ENCODE measurements at regions not wholly inside any gene's neighbourhood (a gene's known extent, or its start where the extent isn't known, plus 50 kb on each side); places are given as distances from the start of the nearest gene placed in this dataset.
"Not testable (repeated sequence)": the region's sequence is repeated elsewhere in the genome, so short reads cannot be mapped to it uniquely, and the experiment has no call there.

- no peak for DNase-seq
These were observed 114.8 kb upstream of the PAXBP1 start for GRCh38 chr21:32886339-32886738.

- no peak for DNase-seq
These were observed 115.5 kb upstream of the PAXBP1 start for GRCh38 chr21:32887026-32887425.

- DNase-seq: no peak
These were observed 117.4 kb upstream of the PAXBP1 start for GRCh38 chr21:32888971-32889370.

GRCh38 chr21:32889596-32889995 lies 118.0 kb upstream of the PAXBP1 start:
- no peak for DNase-seq

GRCh38 chr21:32894321-32894720 lies 122.8 kb upstream of the PAXBP1 start:
- no peak for DNase-seq

- DNase-seq: no peak
These were observed 124.9 kb upstream of the OLIG2 start for GRCh38 chr21:32900814-32901213.

GRCh38 chr21:32907521-32907920 lies 118.2 kb upstream of the OLIG2 start:
- DNase-seq: no peak

- DNase-seq: no peak
These were observed 117.2 kb upstream of the OLIG2 start for GRCh38 chr21:32908534-32908933.

GRCh38 chr21:32909393-32909792 lies 116.3 kb upstream of the OLIG2 start:
- no peak for DNase-seq

GRCh38 chr21:32914424-32915039 lies 111.2 kb upstream of the OLIG2 start:
- DNase-seq: no peak

GRCh38 chr21:32915099-32915498 lies 110.6 kb upstream of the OLIG2 start:
- DNase-seq: no peak

GRCh38 chr21:32916088-32916487 lies 109.6 kb upstream of the OLIG2 start:
- DNase-seq: no peak

GRCh38 chr21:32916522-32917099 lies 109.1 kb upstream of the OLIG2 start:
- no peak for DNase-seq

- no peak for DNase-seq
These were observed 108.2 kb upstream of the OLIG2 start for GRCh38 chr21:32917362-32918135.

GRCh38 chr21:32918478-32919120 lies 107.1 kb upstream of the OLIG2 start:
- DNase-seq: no peak

GRCh38 chr21:32920474-32920873 lies 105.3 kb upstream of the OLIG2 start:
- no peak for DNase-seq

- DNase-seq: no peak
These were observed 104.0 kb upstream of the OLIG2 start for GRCh38 chr21:32921632-32922230.

GRCh38 chr21:32925098-32925497 lies 100.6 kb upstream of the OLIG2 start:
- no peak for DNase-seq

GRCh38 chr21:32929633-32930038 lies 96.1 kb upstream of the OLIG2 start:
- DNase-seq: no peak

- no peak for DNase-seq
These were observed 95.1 kb upstream of the OLIG2 start for GRCh38 chr21:32930673-32931072.

- not testable (repeated sequence) for DNase-seq
These were observed 91.7 kb upstream of the OLIG2 start for GRCh38 chr21:32934068-32934467.

GRCh38 chr21:32934829-32935228 lies 90.9 kb upstream of the OLIG2 start:
- no peak for DNase-seq

Measured in NCI-H1048 (cell line).